GM13977 (cell line): ENCODE measurements at regions not wholly inside any gene's neighbourhood (a gene's known extent, or its start where the extent isn't known, plus 50 kb on each side); places are given as distances from the start of the nearest gene placed in this dataset.

Experiments
- DNase-seq: peaks from one replicate; pipeline ENCODE4 v3.0.0; 2012; ENCODE audit warnings: low spot score
- in situ Hi-C: fragments of 300-500 bp; cut with MboI; formaldehyde crosslinking; loops from one replicate; pipeline ENCODE4 v1.12.0; 2022; ENCODE audit warnings: low sequenced_read_pairs, low pct_unique_long_range_greater_than_20kb, mixed read lengths, inconsistent platforms; ENCODE audit not compliant: unreplicated experiment
- TF ChIP-seq, protein P1 (sequence below): IDR thresholded peaks from 2 replicates; pipeline ENCODE4 v1.5.1; 2012; ENCODE audit warnings: mild to moderate bottlenecking, control low read depth; ENCODE audit not compliant: insufficient read depth; ENCODE audit errors: extremely low read depth, missing control alignments

DNA sequence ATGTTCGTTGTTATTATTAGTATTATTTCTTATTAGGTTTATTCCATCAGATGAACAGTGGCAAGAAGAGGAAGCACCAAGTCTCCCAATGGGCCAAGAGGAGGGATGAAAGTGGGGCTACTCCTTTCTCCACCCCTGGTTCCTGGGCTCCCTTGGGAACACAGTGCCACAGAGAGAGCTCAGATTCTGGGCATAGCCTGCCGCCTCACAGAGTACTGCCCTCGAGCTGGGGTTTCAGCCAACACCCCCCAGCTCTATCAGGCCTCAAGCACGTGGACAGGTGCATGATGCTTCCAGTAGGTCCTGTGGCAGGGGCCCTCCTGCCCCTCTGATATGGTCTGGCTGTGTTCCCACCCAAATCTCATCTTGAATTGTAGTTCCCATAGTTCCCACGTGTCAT, 103.6 kb upstream of the RNF32 start:
- TF ChIP-seq, protein P1, sequence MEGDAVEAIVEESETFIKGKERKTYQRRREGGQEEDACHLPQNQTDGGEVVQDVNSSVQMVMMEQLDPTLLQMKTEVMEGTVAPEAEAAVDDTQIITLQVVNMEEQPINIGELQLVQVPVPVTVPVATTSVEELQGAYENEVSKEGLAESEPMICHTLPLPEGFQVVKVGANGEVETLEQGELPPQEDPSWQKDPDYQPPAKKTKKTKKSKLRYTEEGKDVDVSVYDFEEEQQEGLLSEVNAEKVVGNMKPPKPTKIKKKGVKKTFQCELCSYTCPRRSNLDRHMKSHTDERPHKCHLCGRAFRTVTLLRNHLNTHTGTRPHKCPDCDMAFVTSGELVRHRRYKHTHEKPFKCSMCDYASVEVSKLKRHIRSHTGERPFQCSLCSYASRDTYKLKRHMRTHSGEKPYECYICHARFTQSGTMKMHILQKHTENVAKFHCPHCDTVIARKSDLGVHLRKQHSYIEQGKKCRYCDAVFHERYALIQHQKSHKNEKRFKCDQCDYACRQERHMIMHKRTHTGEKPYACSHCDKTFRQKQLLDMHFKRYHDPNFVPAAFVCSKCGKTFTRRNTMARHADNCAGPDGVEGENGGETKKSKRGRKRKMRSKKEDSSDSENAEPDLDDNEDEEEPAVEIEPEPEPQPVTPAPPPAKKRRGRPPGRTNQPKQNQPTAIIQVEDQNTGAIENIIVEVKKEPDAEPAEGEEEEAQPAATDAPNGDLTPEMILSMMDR, result no peak
- no peak for DNase-seq
- in situ Hi-C loops, result no loop called here

DNA sequence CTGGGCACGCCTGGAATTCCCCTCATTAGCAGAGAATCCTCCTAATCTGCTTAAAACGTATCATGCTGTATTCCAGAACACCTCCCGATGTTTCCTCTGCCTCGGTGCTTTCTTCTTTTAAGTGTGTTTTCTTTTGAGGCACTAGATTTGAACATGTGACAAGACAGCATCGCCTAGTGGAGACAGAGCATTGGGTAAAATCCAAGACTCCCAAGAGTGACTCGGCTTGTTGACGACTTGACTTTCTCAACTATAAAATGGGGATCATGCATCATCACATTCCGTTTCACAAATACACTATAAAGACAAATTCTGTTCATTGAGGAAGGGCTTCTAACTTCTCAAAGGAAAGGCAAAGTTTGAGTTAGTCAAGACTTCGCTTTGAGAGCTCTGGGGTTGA, 105.6 kb upstream of the RNF32 start:
- DNase-seq, result no peak
- in situ Hi-C loops, result no loop called here
- TF ChIP-seq, protein P1, result no peak

DNA sequence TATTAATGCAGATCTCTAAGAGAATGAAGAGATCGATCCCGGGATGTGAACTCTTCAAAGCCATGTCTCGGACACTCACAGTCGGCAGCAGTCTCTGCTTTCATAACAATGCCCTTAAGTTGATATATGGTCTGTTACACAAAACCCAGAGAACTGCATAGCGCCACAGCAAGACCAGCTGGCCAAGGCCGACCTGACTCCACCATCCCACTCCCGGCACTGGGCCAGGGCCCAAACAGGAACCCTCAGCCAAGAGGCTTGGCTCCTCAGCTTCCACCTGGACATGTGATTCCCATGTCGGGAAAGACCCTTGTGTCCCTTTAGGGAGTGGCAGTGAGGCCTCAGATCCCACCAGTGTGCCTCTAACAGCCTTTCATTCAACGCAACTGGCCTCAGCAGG, 106.6 kb upstream of the RNF32 start:
- in situ Hi-C loops, result no loop called here
- DNase-seq, result no peak
- TF ChIP-seq, protein P1, result no peak

DNA sequence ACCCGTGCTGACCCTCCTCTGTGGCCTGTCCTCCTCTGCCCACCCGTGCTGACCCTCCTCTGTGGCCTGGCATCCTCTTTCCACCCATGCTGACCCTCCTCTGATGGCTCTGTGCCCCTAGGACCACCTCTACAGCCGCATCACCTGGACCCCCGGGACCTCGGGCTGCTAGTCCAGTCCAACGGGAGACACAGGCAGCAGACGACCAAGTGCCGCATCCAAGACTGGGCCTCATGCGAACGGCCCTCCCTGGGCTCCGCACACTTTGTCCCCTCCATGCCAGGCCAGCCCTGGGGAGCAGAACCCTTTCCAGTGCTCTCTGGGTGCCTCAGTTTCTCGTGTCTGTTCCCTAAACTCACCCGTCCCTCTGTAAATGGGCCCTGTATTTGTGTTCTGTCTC, 107.2 kb upstream of the RNF32 start:
- in situ Hi-C loops, result no loop called here
- no peak for DNase-seq
- TF ChIP-seq, protein P1, result no peak

DNA sequence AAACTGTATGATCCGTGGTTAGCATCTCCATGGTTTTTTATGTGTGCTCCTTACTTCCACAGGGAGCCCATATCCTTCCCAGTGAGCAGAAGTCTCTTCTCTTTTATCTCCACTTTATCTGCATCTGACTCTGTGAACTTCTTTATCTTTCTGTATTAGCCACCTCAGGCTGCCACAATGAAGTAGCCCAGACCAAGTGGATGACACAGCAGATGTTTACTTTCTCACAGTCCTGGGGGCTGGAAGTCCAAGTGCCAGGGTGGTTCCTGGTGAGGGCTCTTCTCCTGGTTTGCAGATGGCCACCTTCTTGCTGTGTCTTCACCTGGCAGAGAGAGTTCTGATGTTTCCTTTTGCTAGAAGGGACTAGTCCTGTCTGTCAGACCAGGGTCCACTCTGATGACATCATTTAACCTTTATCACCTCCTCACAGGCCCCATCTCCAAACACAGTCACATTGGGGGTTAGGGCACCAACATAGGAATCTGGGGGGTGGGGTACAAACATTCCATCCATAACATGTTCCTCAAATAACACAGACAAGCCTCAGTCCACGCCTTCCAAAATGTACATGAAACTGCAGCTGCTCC, 108.5 kb upstream of the RNF32 start:
- in situ Hi-C loops, result no loop called here
- TF ChIP-seq, protein P1, result no peak
- no peak for DNase-seq

DNA sequence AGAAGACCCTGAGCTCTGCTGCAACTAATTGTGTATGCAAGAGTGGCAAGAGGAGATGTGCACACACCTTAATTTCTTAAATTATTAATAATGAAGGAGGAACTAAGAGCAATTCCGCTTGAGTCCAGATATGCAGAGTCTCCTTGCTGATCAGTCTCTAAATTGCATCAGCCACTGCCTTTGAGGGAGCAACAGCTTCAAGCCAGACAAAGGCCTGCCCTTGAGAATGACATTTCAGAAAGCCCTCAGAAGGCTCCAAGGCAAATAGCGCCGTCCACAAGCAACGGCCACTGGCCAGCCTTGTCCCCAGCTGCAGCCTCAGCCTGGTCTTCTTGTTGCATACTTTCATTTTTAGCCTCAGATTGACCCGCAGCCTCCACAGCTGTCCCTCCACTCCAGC, 110.6 kb upstream of the RNF32 start:
- no peak for DNase-seq
- TF ChIP-seq, protein P1, result no peak
- in situ Hi-C loops, result no loop called here

DNA sequence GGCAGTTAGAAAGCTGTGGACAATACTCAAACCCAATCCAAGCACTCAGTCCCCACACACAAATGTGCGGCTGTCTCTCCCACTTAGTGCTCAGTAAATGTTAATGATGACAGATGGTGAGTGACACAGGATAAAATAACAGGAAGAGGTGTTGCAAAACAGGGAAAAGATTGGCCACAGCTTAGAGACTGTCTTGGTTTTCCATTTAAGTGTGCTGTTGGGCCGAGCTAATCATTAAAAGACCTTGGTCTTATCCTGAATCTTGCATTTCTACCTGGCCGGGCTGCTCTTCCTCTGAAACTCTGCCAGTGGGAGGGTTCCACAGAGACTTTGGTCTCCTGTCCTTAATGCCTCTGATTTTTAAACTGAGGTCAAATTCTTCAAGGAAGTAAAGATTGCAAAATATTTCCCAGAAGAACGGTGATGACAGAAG, 113.1 kb upstream of the RNF32 start:
- TF ChIP-seq, protein P1, result no peak
- in situ Hi-C loops, result no loop called here
- no peak for DNase-seq
